ENCODE measurements at regions not wholly inside any gene's neighbourhood (a gene's known extent, or its start where the extent isn't known, plus 50 kb on each side); places are given as distances from the start of the nearest gene placed in this dataset.

DNA sequence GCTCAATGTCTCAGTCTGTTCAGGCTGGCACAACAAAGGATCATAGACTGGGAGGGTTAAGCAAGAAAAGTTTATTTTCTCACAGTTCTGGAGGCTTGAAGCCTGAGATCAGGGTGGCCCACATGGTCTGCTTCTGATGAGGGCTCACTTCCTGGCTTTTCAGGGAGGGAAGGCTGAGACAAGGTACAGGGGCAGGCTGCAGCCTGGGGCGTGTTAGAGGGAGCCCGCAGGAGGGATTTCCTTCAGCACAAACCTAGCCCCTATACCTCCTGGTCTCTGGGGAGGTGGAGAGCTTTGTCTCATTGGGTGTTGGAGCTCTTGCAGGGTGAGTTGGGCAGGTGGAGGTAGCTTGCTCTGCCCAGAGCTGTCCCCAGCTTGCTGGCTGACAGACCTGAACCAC is 81.1 kb upstream of the GPR6 start:
- no peak overlapping the region for H3K4me3 Mint-ChIP-seq
- no peaks in the 10 kb centered on the region for H3K4me1 Mint-ChIP-seq (ENCODE audit: low read depth)
- ATAC-seq (no peak), DNase-seq (no peak)
- no peaks in the 10 kb centered on the region for H3K9me3 Mint-ChIP-seq
- no peaks in the 10 kb centered on the region for H3K36me3 Mint-ChIP-seq (ENCODE audit: low read depth)
- no peak overlapping the region for H3K27ac Mint-ChIP-seq
- TF ChIP-seq, protein P1, sequence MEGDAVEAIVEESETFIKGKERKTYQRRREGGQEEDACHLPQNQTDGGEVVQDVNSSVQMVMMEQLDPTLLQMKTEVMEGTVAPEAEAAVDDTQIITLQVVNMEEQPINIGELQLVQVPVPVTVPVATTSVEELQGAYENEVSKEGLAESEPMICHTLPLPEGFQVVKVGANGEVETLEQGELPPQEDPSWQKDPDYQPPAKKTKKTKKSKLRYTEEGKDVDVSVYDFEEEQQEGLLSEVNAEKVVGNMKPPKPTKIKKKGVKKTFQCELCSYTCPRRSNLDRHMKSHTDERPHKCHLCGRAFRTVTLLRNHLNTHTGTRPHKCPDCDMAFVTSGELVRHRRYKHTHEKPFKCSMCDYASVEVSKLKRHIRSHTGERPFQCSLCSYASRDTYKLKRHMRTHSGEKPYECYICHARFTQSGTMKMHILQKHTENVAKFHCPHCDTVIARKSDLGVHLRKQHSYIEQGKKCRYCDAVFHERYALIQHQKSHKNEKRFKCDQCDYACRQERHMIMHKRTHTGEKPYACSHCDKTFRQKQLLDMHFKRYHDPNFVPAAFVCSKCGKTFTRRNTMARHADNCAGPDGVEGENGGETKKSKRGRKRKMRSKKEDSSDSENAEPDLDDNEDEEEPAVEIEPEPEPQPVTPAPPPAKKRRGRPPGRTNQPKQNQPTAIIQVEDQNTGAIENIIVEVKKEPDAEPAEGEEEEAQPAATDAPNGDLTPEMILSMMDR (IDR thresholded peaks at IDR 0.05): no peak
- POLR2A ChIA-PET: no interaction called here
- intact Hi-C loops (cut with micrococcal nuclease): no loop called here
- peaks cover 9% of the 10 kb centered on the region for H3K27me3 Mint-ChIP-seq
- CTCF ChIA-PET: no interaction called here

DNA sequence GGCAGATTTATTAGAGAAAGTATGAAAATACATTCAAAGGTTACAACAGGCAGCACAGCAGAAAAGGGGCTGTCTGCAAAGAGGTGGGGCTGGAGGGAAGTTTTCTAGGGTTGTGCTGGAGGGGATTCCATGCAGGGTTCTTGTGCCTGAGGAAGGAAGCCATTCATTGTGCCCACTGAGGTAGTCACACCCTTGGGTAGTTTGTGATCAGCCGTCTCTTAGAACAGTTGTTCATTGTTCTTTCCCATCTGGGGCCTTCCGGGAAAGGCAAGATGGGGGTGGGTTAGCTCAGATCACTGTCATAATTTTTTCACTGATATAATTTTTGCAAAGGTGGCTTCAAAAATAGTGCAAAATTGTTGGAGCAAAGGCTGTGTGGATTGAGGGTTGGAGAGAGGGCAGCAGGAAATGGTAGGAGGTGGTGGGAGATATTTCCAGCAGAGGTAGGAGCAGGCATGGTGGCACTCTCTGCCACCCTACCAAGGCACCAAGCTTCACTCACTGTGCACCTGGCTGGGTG is 80.5 kb upstream of the GPR6 start:
- TF ChIP-seq, protein P1 (IDR thresholded peaks at IDR 0.05): no peak
- H3K4me1 Mint-ChIP-seq (ENCODE audit: low read depth): no peaks in the 10 kb centered on the region
- no peak overlapping the region for H3K27ac Mint-ChIP-seq
- no peaks in the 10 kb centered on the region for H3K9me3 Mint-ChIP-seq
- DNase-seq (no peak), ATAC-seq (no peak)
- no peaks in the 10 kb centered on the region for H3K36me3 Mint-ChIP-seq (ENCODE audit: low read depth)
- H3K4me3 Mint-ChIP-seq: no peak overlapping the region
- intact Hi-C loops (cut with micrococcal nuclease): no loop called here
- POLR2A ChIA-PET: no interaction called here
- CTCF ChIA-PET: no interaction called here
- H3K27me3 Mint-ChIP-seq: peaks cover 6% of the 10 kb centered on the region

DNA sequence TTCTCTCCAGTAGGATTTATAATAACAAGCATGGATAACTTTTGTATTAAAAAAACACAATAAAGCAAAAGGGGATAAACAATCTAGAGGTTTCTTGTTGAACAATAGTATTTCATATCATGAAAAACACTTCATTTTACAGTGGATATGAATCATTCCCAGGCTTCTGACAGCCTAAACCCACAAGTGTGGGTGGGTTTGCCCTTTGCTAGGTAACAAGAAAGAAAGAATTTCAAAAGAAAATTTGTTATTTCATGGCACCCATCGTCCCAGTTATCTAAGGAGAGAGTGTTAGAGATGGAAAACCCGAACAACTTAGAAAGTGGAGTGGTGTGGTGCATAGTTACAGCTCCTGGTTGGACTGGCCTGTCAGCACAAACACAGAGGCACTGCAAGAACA is 76.1 kb upstream of the GPR6 start:
- no peak for ATAC-seq
- H3K36me3 Mint-ChIP-seq (ENCODE audit: low read depth): no peaks in the 10 kb centered on the region
- no peaks in the 10 kb centered on the region for H3K4me1 Mint-ChIP-seq (ENCODE audit: low read depth)
- ChIA-PET CTCF (no interaction called here), POLR2A (no interaction called here)
- TF ChIP-seq, protein P1 (IDR thresholded peaks at IDR 0.05): no peak
- no peak overlapping the region for H3K27ac Mint-ChIP-seq
- no peak for DNase-seq
- H3K27me3 Mint-ChIP-seq: peaks cover 10% of the 10 kb centered on the region
- H3K9me3 Mint-ChIP-seq: no peaks in the 10 kb centered on the region
- no peak overlapping the region for H3K4me3 Mint-ChIP-seq
- intact Hi-C loops (cut with micrococcal nuclease): no loop called here

DNA sequence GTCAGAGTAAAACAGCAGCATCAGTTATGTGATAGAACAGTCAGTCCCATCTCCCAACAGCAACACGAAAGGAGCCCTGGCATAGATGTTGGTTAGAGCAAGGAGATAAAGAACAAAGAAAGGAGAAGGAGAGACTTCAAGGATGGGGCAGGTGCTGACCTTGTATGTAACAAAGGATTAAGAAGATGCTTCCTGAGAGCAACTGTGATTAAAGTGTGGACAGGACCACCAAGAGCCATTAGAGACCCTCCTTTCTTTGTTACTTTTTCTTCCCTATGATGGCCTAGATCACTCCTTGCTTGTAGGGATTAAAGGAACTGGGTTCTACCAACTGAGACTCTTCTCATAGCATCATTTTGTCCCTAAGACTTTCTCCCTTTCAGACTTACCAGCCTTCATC is 75.2 kb upstream of the GPR6 start:
- H3K4me1 Mint-ChIP-seq (ENCODE audit: low read depth): no peaks in the 10 kb centered on the region
- H3K27ac Mint-ChIP-seq: no peak overlapping the region
- ChIA-PET POLR2A (no interaction called here), CTCF (no interaction called here)
- no peaks in the 10 kb centered on the region for H3K36me3 Mint-ChIP-seq (ENCODE audit: low read depth)
- DNase-seq: no peak
- no peaks in the 10 kb centered on the region for H3K9me3 Mint-ChIP-seq
- H3K4me3 Mint-ChIP-seq: no peak overlapping the region
- intact Hi-C loops (cut with micrococcal nuclease): no loop called here
- no peak for ATAC-seq
- TF ChIP-seq, protein P1 (IDR thresholded peaks at IDR 0.05): no peak
- peaks cover 10% of the 10 kb centered on the region for H3K27me3 Mint-ChIP-seq

DNA sequence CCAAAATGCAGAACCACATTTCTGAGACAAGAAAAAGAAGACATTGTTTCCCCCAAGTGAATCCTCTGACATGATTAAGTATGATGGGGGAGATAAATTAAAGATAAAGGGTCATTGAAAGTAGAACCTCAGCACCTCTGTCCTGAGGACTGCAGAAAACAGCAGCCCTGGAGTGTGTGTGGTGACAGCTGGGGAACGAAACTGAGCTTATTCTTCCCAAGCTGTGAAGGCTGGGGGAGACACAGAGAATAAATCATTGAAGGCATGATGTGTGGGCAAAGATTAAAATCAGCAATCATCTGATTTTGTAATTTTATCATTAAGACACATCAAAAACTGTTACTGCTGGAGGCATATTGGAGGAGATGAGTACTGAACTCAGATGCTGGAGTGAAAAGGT is 67.5 kb upstream of the GPR6 start:
- CTCF ChIA-PET: no interaction called here
- POLR2A ChIA-PET: no interaction called here
- TF ChIP-seq, protein P1 (IDR thresholded peaks at IDR 0.05): no peak

More for the DNA sequence above, 67.5 kb upstream of the GPR6 start:
- no peaks in the 10 kb centered on the region for H3K9me3 Mint-ChIP-seq
- no peaks in the 10 kb centered on the region for H3K4me1 Mint-ChIP-seq (ENCODE audit: low read depth)
- intact Hi-C loops (cut with micrococcal nuclease): no loop called here
- no peaks in the 10 kb centered on the region for H3K36me3 Mint-ChIP-seq (ENCODE audit: low read depth)
- H3K27me3 Mint-ChIP-seq: peaks cover 8% of the 10 kb centered on the region
- H3K27ac Mint-ChIP-seq: no peak overlapping the region
- DNase-seq (no peak), ATAC-seq (no peak)
- H3K4me3 Mint-ChIP-seq: no peak overlapping the region

Data from activated CD8-positive, alpha-beta T cell treated with anti-CD3 and anti-CD28 coated beads for 36 hours (primary cell).